GM18870 (cell line): ENCODE measurements at regions not wholly inside any gene's neighbourhood (a gene's known extent, or its start where the extent isn't known, plus 50 kb on each side); places are given as distances from the start of the nearest gene placed in this dataset.
"Not testable (repeated sequence)": the region's sequence is repeated elsewhere in the genome, so short reads cannot be mapped to it uniquely, and the experiment has no call there.

Experiments used
- ATAC-seq: cut with Tn5 transposase; IDR thresholded peaks from one replicate; pipeline ENCODE4 v1.9.1; 2021; ENCODE audit warnings: moderate library complexity; ENCODE audit not compliant: unreplicated experiment

DNA sequence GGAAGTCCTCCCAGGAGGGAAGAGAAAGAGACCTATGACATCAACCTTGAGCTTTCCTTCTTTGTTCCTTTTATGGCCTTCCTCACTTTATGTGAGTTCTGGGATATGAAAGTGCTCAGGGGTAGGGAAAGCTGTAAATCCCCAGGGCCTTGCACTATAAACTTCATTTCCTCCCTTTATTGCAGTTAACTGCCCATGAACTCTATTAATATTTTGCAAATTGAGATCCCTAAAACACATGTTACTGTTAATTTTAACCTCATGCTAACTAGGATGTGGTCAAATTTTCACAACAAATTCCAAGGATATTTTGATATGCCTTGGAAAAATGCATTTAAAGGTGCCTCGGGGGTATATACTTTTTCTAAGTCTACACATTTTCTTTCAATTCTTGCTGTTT, 359.9 kb downstream of the OSR1 start:
- ATAC-seq: no peak

GRCh38 chr2:18993756-18994338, 364.6 kb downstream of the OSR1 start:
- no peak for ATAC-seq

GRCh38 chr2:18991177-18992168, 366.9 kb downstream of the OSR1 start:
- no peak for ATAC-seq

DNA sequence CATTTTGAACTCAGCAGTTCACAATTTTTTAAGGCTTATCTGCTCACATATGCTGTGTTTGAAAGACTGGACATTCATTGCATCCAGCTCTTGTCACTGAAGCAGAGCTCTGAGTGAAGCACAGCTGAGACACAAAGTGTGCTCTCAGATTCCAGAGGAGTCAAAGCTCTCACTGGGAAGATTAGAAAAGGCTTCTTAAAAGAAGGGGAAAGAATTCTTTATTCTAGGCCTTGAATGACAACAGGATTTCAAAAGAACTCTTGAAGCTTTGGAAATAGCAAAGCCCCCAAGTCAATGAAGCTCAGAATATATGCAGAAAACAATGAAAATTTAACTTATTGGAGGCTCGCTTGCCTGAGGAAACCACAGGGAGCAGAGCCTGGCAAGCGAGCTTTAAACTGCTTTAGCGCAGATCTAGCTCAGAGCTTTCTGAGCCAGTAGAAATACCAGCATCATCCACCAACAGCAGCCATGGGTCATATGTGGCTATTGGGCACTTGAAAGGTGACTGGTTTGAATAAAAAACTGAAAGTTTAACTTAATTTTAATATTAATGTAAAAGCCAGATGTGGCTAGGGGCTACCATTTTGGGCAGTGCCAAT, 369.7 kb downstream of the OSR1 start:
- ATAC-seq: no peak

- ATAC-seq: no peak
Measured at GRCh38 chr2:18987592-18988073, 370.8 kb downstream of the OSR1 start.

DNA sequence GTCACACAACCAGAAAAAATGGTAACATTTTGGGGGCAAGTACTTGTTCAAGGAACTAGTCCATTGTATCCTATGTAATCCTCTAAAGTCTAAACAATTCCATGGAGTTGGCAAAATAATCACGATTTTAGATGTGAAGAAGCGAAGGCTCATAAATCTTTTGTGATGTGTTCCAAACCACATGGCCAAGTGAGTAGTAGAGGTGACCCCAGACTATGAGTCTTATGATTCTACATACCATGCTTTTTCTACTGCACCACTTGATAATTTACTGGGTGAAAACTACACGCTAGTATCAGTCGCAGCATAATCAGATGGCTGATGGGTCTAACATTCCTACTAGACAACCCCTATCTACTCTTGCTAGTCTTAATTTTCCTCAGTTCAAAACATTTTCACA, 371.4 kb downstream of the OSR1 start:
- ATAC-seq: no peak

DNA sequence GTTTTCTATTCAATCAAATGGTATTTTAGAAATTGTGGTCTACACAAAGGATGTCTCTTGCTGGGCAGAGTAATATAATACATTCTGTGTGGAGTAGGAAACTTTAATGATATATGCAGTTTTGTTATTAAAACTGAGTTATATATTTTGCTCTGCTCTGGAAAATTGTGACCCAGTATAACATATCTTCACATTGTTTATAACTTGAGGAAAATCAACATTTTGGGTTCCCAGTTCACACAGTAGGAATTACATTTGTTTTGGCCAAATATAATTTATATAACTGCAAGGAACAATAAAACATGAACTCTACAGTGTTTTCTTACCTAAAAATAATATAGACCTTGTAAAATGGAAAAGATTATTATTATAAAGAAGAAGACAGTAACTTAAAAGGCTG, 372.4 kb downstream of the OSR1 start:
- ATAC-seq: no peak

DNA sequence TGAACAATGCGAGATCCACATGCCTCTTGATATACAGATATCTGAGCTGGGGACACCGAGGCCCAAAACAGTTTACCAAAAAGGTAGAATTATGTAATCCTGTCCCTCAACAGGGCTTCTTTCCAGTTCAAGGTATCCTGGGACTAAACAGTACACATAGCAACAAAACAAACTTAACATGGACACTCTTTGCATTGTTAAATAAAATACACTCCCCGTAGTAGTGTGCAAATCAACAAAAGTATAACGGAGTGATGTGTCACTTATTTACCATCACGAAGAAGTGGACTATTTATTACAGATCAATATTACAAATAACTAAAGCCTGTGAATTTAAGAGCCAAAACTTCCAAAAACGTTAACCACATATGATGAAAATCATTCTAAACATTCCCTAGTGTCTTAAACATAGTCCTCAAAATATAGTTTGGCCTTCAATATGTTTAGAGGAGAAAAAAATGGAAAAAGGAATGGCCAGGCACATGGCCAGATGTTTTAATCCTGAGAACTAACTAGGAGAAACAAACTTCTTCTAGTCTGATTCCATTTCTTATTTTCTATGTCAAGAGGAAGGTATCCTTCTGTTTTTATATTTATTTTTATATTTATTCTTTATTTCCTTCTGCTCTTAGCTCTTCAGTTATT, 377.5 kb downstream of the OSR1 start:
- no peak for ATAC-seq

- no peak for ATAC-seq
Measured at GRCh38 chr2:18980104-18980785, 378.2 kb downstream of the OSR1 start.

DNA sequence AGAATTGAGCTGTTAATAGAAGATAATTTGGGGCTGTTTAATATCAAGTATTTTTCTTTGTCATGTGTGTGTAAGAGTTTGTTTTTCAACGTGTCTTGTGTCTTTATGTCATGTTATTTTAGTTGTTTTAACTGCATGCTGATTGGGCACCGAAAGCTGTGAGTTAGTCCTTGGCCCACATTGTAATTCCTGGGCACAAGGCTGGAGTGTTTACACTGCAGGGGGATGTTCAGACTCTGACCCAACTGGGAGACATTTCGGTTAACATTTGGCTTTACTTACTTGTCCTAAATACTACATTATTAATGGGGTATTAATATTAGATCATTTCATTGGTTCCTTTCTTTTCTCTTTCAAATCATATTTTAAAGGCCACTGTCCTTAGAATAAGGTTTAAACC, 381.0 kb downstream of the OSR1 start:
- ATAC-seq: no peak

DNA sequence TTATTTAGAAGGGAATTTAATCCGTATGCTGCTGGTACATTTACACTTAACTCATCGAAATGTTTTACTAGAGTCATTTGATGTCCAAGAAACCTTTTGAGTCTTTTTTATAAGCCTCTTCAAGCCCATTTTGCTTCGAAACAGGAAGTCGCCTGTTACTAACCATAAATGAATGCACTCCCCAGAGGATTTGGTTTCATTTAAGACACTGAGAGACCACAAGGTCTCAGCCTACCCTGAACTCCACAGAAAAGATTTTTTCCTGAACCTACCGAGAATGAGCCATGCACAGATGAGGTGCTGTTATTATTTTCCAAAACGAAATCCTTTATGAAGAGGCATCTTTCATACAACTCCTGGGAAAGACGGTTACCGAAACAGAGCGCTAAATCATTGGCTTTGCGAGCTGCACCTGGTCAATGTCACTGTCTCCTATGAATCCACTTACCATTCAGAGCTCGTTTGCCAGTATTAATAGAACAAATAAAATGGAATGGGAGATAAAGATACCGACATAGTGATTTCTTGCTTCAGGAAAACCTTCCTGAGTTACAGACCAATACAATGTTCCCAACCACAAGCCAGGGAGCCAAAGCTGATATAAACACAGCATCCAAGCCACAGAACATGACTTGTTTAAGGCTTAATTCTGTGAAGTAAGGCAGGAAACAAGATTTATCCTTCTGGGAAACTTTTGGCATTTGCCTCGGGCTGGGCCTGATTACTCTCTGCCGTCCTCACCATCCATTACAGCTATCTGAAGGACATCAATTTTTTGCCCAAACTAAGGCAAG, 382.1 kb downstream of the OSR1 start:
- ATAC-seq: peak; percentile 90

GRCh38 chr2:18975506-18976167, 382.8 kb downstream of the OSR1 start:
- ATAC-seq: no peak

DNA sequence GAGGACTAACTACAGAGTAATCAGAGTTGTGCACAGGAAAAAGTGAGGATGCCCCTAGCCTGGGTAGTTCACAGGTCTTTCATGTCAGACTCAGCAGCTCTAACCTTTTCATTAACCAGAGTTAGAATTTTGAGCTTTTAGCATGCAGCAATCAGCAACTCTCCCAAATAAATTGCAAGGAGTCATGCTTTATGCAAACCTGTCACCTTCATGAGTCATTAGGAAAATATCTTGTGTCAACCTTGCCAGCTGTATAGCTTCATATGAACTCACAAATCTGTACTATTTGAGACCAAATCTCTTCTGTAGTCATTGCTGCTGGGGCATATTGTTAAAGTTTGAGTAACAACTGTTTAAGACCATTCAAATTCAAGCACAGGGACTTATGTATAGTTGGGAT, 382.3 kb upstream of the NT5C1B start:
- ATAC-seq: no peak

DNA sequence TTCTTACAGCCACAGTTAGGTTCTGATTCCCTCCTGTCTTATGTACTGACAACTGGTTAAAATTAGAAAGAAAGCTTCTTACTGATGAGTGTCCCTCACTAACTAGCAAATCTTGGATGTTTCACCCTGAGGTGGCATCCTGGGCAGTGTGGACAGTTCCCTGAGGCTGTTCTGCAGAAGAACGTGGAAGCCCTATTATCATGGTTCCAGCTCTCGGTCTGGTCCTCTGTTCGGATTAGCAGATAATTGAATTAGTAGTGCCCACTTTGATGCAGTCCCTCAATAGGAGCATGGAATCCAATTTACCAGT, 381.7 kb upstream of the NT5C1B start:
- ATAC-seq: no peak

DNA sequence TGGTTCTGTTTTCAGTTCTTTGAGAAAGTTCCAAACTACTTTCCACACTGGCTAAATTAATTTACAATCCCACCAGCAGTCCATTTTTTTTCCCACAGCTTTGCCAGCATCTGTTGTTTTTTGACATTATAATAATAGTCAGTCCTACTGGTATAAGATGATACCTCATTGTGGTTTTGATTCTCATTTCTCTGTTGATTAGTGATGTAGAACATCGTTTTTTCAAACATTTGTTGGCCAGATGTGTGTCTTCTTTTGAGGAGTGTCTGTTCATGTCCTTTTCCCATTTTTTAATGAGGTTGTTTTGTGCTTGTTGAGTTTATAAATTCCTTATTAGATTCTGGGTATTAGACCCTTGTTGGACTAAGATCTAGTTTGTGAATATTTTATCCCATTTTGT, 376.8 kb upstream of the NT5C1B start:
- no peak for ATAC-seq

DNA sequence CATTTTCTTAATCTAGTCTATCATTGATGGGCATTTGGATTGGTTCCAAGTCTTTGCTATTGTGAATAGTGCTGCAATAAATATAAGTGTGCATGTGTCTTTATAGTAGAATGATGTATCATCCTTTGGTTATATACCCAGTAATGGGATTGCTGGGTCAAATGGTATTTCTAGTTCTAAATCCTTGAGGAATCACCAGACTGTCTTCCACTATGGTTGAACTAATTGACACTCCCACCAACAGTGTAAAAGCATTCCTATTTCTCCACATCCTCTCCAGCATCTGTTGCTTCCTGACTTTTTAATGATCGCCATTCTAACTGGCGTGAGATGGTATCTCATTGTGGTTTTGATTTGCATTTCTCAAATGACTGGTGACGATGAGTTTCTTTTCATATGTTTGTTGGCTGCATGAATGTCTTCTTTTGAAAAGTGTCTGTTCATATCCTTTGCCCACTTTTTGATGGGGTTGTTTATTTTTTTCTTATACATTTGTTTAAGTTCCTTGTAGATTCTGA, 374.4 kb upstream of the NT5C1B start:
- not testable (repeated sequence) for ATAC-seq

DNA sequence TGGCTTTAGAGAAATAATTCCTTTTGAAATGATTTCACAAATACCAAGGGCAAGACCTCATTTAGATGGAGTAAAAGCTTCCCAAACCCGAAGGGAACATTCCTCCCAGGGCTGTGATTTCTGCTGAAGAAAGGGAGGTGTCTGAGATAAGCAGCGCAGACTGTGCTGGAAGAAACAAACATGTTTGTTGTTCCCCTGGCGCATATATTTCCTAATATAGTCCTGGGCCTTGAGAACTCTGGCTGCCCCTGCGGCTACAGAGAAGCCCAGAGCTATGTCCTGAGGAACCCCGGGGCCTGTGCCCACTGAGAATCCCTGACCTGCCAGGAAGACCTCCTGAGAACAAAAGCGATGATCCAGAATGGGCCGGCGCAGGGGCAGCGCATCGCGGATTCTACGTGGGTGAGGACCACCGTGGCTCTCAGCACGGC, 372.6 kb upstream of the NT5C1B start:
- ATAC-seq: no peak

DNA sequence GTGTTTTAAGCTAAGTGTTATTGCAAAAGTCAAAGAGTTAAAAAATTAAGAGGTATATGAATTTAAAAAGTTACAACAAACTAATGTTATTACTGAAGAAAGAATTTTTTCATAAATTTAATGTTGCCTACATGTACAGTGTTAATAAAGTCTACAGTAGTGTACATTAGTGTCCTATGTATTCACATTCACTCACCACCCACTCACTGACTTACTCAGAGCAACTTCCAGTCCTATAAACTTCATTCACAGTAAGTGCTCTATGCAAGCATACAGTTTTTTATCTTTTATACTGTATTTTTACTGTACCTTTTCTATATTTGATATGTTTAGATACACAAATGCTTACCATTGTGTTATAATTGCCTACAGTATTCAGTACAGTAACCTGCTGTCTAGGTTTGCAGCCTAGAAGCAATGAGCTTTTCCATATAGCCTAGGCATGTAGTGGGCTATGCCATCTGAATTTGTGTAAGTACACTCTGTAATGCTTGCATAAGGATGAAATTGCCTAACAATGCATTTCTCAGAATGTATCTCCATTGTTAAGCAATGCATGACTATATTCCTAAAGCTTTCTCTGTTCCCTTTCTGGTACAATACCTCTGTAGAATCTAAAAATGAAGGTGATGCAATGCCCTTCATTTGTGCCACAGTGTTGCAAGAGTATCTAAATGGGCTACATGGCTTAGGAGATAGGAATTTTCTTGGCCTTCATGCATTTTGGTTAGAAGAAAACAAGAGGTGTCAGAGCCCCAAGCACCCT, 370.8 kb upstream of the NT5C1B start:
- ATAC-seq: no peak

DNA sequence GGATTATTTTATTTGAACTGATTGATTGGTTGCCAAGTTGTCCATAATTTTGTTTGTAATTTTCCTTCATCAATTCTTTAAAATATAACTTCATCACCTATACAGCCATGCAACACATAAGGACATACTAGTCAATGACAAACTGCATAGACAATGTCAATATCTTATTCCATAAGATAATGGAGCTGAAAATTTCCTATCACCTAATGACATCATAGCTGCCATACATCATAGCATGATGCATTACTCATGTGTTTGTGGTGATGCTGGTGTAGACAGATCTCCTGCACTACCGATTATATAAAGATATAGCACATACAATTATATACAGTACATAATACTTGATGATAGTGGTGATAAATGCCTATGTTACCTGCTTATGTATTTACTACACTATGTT, 369.8 kb upstream of the NT5C1B start:
- no peak for ATAC-seq
